GM12878 (cell line): ENCODE measurements at regions not wholly inside any gene's neighbourhood (a gene's known extent, or its start where the extent isn't known, plus 50 kb on each side); places are given as distances from the start of the nearest gene placed in this dataset.

Experiments used
- ATAC-seq: fragments of 200-7000 bp; cut with Tn5 transposase; 3 replicates; pipeline ENCODE4 v1.9.1; 2020; ENCODE audit warnings: mild to moderate bottlenecking, moderate library complexity
- BruUV-seq: library from RNA; stranded (reverse); fragments of 400-500 nt; replicated peaks from 2 replicates; lab custom pipeline; 2021; lab: Mats Ljungman, UMichigan
- CTCF ChIA-PET: fragments of 300-600 bp; sonication (Branson Sonifier 250); formaldehyde crosslinking; extraction: SDS; loops from one replicate; lab custom pipeline; 2021; ENCODE audit warnings: inconsistent platforms; lab: Yijun Ruan, JAX
- POLR2A ChIA-PET: fragments of 350-600 bp; formaldehyde crosslinking; extraction: SDS; loops from one replicate; lab custom pipeline; 2021; ENCODE audit warnings: inconsistent platforms; lab: Charles Lee
- RAD21 ChIA-PET: fragments of 300-600 bp; sonication (Branson Sonifier 250); formaldehyde crosslinking; loops from one replicate; lab custom pipeline; 2023; ENCODE audit warnings: antibody characterized with exemption; ENCODE audit not compliant: unreplicated experiment; lab: Charles Lee
- SMC1A ChIA-PET: fragments of 300-600 bp; sonication (Branson Sonifier 250); formaldehyde crosslinking; loops from one replicate; lab custom pipeline; 2023; ENCODE audit not compliant: unreplicated experiment, uncharacterized antibody; lab: Charles Lee
- DNase-seq: peaks from one replicate; pipeline ENCODE4 v3.0.0-alpha.2; 2011; ENCODE audit warnings: low read depth, low spot score
- FAIRE-seq: peaks from 3 replicates; lab custom pipeline; 2011; peaks lifted over from hg19 to GRCh38; lab: Jason Lieb, UNC
- H2AFZ ChIP-seq: 2 replicates; pipeline ENCODE4 v1.6.0; 2011; ENCODE audit warnings: low read depth, low read length, control low read depth; ENCODE audit not compliant: control insufficient read depth
- H3K27ac ChIP-seq: 2 replicates; pipeline ENCODE4 v1.5.1; 2011; ENCODE audit warnings: control low read depth; ENCODE audit not compliant: control insufficient read depth, insufficient read depth
- H3K27me3 ChIP-seq, 2 experiments: replicated peaks in 1 of 2; 2 replicates each; pipeline versions ENCODE4 v1.6.0 to v1.6.1; 2011; ENCODE audit warnings: low read length in 1 of 2; ENCODE audit not compliant: control insufficient read depth in 2 of 2, insufficient read depth in 2 of 2
- H3K36me3 ChIP-seq, 2 experiments: 2 replicates each; pipeline ENCODE4 v1.5.1; 2011; ENCODE audit warnings: low read length in 1 of 2; ENCODE audit not compliant: control insufficient read depth in 2 of 2, insufficient read depth in 2 of 2
- H3K4me1 ChIP-seq: 2 replicates; pipeline ENCODE4 v1.6.1; 2011; ENCODE audit warnings: mild to moderate bottlenecking, low read length, moderate library complexity, mixed read lengths; ENCODE audit not compliant: control insufficient read depth, insufficient read depth
- H3K4me2 ChIP-seq: 2 replicates; pipeline ENCODE4 v1.6.0; 2011; ENCODE audit warnings: control low read depth; ENCODE audit not compliant: control insufficient read depth, insufficient read depth
- H3K4me3 ChIP-seq: fragments of 200-600 bp; sonication (generic); 2 replicates; pipeline ENCODE4 v1.5.1; 2016
- H3K79me2 ChIP-seq: 2 replicates; pipeline ENCODE4 v1.6.0; 2011; ENCODE audit warnings: low read length; ENCODE audit not compliant: control insufficient read depth, insufficient read depth
- H3K9ac ChIP-seq: 2 replicates; pipeline ENCODE4 v1.8.0; 2011; ENCODE audit warnings: low read length, control low read depth, mixed read lengths; ENCODE audit not compliant: control insufficient read depth, insufficient read depth
- H3K9me3 ChIP-seq: replicated peaks from 3 replicates; pipeline ENCODE4 v1.5.1; 2011; ENCODE audit warnings: mild to moderate bottlenecking, low read length; ENCODE audit not compliant: control insufficient read depth, insufficient read depth
- H4K20me1 ChIP-seq: 2 replicates; pipeline ENCODE4 v1.6.0; 2011; ENCODE audit not compliant: control insufficient read depth, insufficient read depth
- ATF3 ChIP-seq: IDR thresholded peaks from 2 replicates; pipeline ENCODE4 v1.6.1; 2011; ENCODE audit warnings: low read depth, mild to moderate bottlenecking, low read length, moderate library complexity, borderline replicate concordance; ENCODE audit errors: extremely low read depth
- CTCF ChIP-seq, 3 experiments: IDR thresholded peaks in 2 of 3; conservative IDR thresholded peaks in 1 of 3; 2 replicates each; pipeline ENCODE4 v1.5.1; 2011; ENCODE audit warnings: low read depth in 3 of 3, low read length in 3 of 3, mild to moderate bottlenecking in 3 of 3, control low read depth in 2 of 3, moderate library complexity in 2 of 3, inconsistent platforms in 1 of 3, mixed read lengths in 1 of 3; ENCODE audit not compliant: control insufficient read depth in 2 of 3, insufficient read depth in 1 of 3; ENCODE audit errors: extremely low read depth in 1 of 3
- HCFC1 ChIP-seq: fragments of 150-350 bp; IDR thresholded peaks from 2 replicates; pipeline ENCODE4 v1.6.1; 2014; ENCODE audit warnings: low read length
- NBN ChIP-seq: fragments of 450-650 bp; IDR thresholded peaks from 2 replicates; pipeline ENCODE4 v1.6.1; 2016
- PBX3 ChIP-seq: IDR thresholded peaks from 2 replicates; pipeline ENCODE4 v1.6.1; 2011; ENCODE audit warnings: mild to moderate bottlenecking, low read depth, low read length, moderate library complexity; ENCODE audit not compliant: insufficient replicate concordance
- RAD21 ChIP-seq: IDR thresholded peaks from 2 replicates; pipeline ENCODE4 v1.6.1; 2011; ENCODE audit warnings: mild to moderate bottlenecking, low read depth, low read length, moderate library complexity; ENCODE audit not compliant: insufficient read depth
- SMC3 ChIP-seq: IDR thresholded peaks from 2 replicates; pipeline ENCODE4 v1.6.1; 2011; ENCODE audit warnings: low read length, improper control_type of control experiment, borderline replicate concordance
- whole genome bisulfite sequencing: methylation state at CpG from one replicate; pipeline ENCODE4 v1.1.6; 2016; ENCODE audit warnings: low lambda C conversion rate; ENCODE audit not compliant: insufficient replicate concordance, insufficient coverage; ENCODE audit errors: missing lambda C conversion rate; 5-methylcytosine and 5-hydroxymethylcytosine counted together
- in situ Hi-C: fragments of 300-500 bp; cut with MboI; formaldehyde crosslinking; loops from 9 replicates; pipeline ENCODE4 v1.14.3; 2018; ENCODE audit warnings: mixed read lengths
- intact Hi-C: fragments of 100-400 bp; cut with micrococcal nuclease; formaldehyde crosslinking; loops from one replicate; pipeline ENCODE4 v1.14.2; 2022; ENCODE audit not compliant: unreplicated experiment
- TF ChIP-seq, protein P1 (sequence below): IDR thresholded peaks from 2 replicates; pipeline ENCODE4 v1.6.1; 2012; ENCODE audit warnings: mild to moderate bottlenecking, low read depth, low read length
- TF ChIP-seq, protein P2 (sequence below): IDR thresholded peaks from 2 replicates; pipeline ENCODE4 v1.6.1; 2012; ENCODE audit warnings: low read depth, low read length, improper control_type of control experiment

- H3K4me2 ChIP-seq, result peak overlapping the region; percentile 30
- H2AFZ ChIP-seq, result no peak overlapping the region
- no peak overlapping the region for H3K27ac ChIP-seq
These were observed 1232.3 kb upstream of the ZEB2 start for GRCh38 chr2:145752091-145752806.

More at GRCh38 chr2:145752091-145752806, 1232.3 kb upstream of the ZEB2 start:
- Histone ChIP-seq H3K4me3 (no peak overlapping the region), H3K4me1 (peaks cover 18% of the 10 kb centered on the region), H3K9ac (no peak overlapping the region), H4K20me1 (no peaks in the 10 kb centered on the region), H3K79me2 (no peaks in the 10 kb centered on the region), H3K27me3 (no peaks in the 10 kb centered on the region), H3K36me3 (no peaks in the 10 kb centered on the region), H3K9me3 (no peaks in the 10 kb centered on the region)
- RAD21 ChIA-PET, result interaction anchor here (0.7 to 1.3 kb wide), 12 partner anchors 14 to 1590 kb away, joined by 3 to 6 read pairs (median 3); a partner anchor contains a TSS
- BruUV-seq, result no TSS peak
- in situ Hi-C loops, result no loop called here
- peak; percentile 84 for FAIRE-seq
- intact Hi-C loops, result loop anchor here (10.0 kb wide), 1 partner anchor 337 kb away; no protein-coding TSS in a partner anchor
- POLR2A ChIA-PET, result no interaction called here
- CTCF ChIA-PET, result interaction anchor here (0.6 to 2.0 kb wide), 30 partner anchors 8 to 1755 kb away, joined by 3 to 11 read pairs (median 4); no protein-coding TSS in a partner anchor
- no peak for DNase-seq
- 0 out of 2 replicates have a peak, but pooled peaks have one; percentile 0 for TF ChIP-seq NBN
- no peak for TF ChIP-seq HCFC1
- peak; percentile 57 to 69 (median 58); a peak in 5 of 6 replicates for TF ChIP-seq CTCF (IDR thresholded peaks at IDR 0.05 in 2 of 3, conservative IDR thresholded peaks at IDR 0.05 in 1 of 3; ENCODE audit: control insufficient read depth in 2 of 3, extremely low read depth in 1 of 3, insufficient read depth in 1 of 3, low read depth in 3 of 3, low read length in 3 of 3)
- 0 out of 2 replicates have a peak, but pooled peaks have one; percentile 4 for TF ChIP-seq ATF3
- TF ChIP-seq, protein P1, sequence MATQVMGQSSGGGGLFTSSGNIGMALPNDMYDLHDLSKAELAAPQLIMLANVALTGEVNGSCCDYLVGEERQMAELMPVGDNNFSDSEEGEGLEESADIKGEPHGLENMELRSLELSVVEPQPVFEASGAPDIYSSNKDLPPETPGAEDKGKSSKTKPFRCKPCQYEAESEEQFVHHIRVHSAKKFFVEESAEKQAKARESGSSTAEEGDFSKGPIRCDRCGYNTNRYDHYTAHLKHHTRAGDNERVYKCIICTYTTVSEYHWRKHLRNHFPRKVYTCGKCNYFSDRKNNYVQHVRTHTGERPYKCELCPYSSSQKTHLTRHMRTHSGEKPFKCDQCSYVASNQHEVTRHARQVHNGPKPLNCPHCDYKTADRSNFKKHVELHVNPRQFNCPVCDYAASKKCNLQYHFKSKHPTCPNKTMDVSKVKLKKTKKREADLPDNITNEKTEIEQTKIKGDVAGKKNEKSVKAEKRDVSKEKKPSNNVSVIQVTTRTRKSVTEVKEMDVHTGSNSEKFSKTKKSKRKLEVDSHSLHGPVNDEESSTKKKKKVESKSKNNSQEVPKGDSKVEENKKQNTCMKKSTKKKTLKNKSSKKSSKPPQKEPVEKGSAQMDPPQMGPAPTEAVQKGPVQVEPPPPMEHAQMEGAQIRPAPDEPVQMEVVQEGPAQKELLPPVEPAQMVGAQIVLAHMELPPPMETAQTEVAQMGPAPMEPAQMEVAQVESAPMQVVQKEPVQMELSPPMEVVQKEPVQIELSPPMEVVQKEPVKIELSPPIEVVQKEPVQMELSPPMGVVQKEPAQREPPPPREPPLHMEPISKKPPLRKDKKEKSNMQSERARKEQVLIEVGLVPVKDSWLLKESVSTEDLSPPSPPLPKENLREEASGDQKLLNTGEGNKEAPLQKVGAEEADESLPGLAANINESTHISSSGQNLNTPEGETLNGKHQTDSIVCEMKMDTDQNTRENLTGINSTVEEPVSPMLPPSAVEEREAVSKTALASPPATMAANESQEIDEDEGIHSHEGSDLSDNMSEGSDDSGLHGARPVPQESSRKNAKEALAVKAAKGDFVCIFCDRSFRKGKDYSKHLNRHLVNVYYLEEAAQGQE, result no peak
- peak; percentile 42; the same call in 1 of the 2 replicates for TF ChIP-seq SMC3
- TF ChIP-seq PBX3, result no peak
- TF ChIP-seq, protein P2, sequence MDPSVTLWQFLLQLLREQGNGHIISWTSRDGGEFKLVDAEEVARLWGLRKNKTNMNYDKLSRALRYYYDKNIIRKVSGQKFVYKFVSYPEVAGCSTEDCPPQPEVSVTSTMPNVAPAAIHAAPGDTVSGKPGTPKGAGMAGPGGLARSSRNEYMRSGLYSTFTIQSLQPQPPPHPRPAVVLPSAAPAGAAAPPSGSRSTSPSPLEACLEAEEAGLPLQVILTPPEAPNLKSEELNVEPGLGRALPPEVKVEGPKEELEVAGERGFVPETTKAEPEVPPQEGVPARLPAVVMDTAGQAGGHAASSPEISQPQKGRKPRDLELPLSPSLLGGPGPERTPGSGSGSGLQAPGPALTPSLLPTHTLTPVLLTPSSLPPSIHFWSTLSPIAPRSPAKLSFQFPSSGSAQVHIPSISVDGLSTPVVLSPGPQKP, result no peak
- TF ChIP-seq RAD21, result peak; percentile 84
- SMC1A ChIA-PET, result interaction anchor here (0.7 to 1.4 kb wide), 14 partner anchors 9 to 1321 kb away, joined by 3 to 9 read pairs (median 3); no protein-coding TSS in a partner anchor
- WGBS, result 7% methylated on average over 5 of the region's 5 CpGs
- ATAC-seq, result peak; percentile 70
